Stimulated activated naive CD8-positive, alpha-beta T cell treated with anti-CD3 and anti-CD28 coated beads, Interleukin-15, amount 100 ng/mL, for 72 hours (primary cell): ENCODE measurements at regions not wholly inside any gene's neighbourhood (a gene's known extent, or its start where the extent isn't known, plus 50 kb on each side); places are given as distances from the start of the nearest gene placed in this dataset.
"Not testable (repeated sequence)": the region's sequence is repeated elsewhere in the genome, so short reads cannot be mapped to it uniquely, and the experiment has no call there.

Source experiments
- ATAC-seq: fragments of 150-1000 bp; cut with Tn5 transposase; 2 replicates; pipeline ENCODE4 v1.10.0; 2021; ENCODE audit warnings: mild to moderate bottlenecking, moderate library complexity
- DNase-seq, 2 donors: peaks; one replicate each; pipeline ENCODE4 v3.0.0; 2021 to 2022
- H3K27ac Mint-ChIP-seq, 2 donors: one replicate each; pipeline ENCODE4 v1.8.0; 2022; ENCODE audit warnings: mild to moderate bottlenecking in 2 of 2, mixed read lengths in 2 of 2, moderate library complexity in 2 of 2
- H3K27me3 Mint-ChIP-seq: one replicate; pipeline ENCODE4 v1.8.0; 2022; ENCODE audit warnings: mixed read lengths
- H3K4me1 Mint-ChIP-seq: one replicate; pipeline ENCODE4 v1.8.0; 2022; ENCODE audit warnings: mild to moderate bottlenecking, mixed read lengths
- H3K4me3 Mint-ChIP-seq, 2 donors: one replicate each; pipeline ENCODE4 v1.8.0; 2022; ENCODE audit warnings: mild to moderate bottlenecking in 2 of 2, mixed read lengths in 2 of 2, moderate library complexity in 1 of 2
- H3K9me3 Mint-ChIP-seq, 2 donors: one replicate each; pipeline ENCODE4 v1.8.0; 2022; ENCODE audit warnings: mixed read lengths in 2 of 2

- no peaks in the 10 kb centered on the region for H3K27me3 Mint-ChIP-seq
- H3K9me3 Mint-ChIP-seq, result peaks cover 5 to 9% of the 10 kb centered on the region in 2 donors
- no peak for DNase-seq
- H3K4me1 Mint-ChIP-seq, result no peaks in the 10 kb centered on the region
- no peak for ATAC-seq
- H3K4me3 Mint-ChIP-seq, result no peak overlapping the region
- H3K27ac Mint-ChIP-seq, result no peak overlapping the region
Measured at GRCh38 chr5:60086583-60086982, 193.1 kb upstream of the PDE4D start.

- no peak for DNase-seq
- Mint-ChIP-seq H3K27ac (no peak overlapping the region), H3K27me3 (no peaks in the 10 kb centered on the region), H3K4me1 (no peaks in the 10 kb centered on the region), H3K4me3 (no peak overlapping the region), H3K9me3 (peaks cover 5 to 21% of the 10 kb centered on the region in 2 donors)
- no peak for ATAC-seq
Measured at GRCh38 chr5:60084226-60084625, 190.7 kb upstream of the PDE4D start.

- Mint-ChIP-seq H3K27me3 (no peaks in the 10 kb centered on the region), H3K9me3 (peaks cover 30 to 57% of the 10 kb centered on the region in 2 donors), H3K27ac (no peak overlapping the region), H3K4me1 (no peaks in the 10 kb centered on the region), H3K4me3 (no peak overlapping the region)
- ATAC-seq (no peak), DNase-seq (no peak)
Measured at GRCh38 chr5:60077292-60077691, 183.8 kb upstream of the PDE4D start.

GRCh38 chr5:60076746-60077145, 183.2 kb upstream of the PDE4D start:
- Mint-ChIP-seq H3K4me1 (no peaks in the 10 kb centered on the region), H3K27ac (no peak overlapping the region), H3K27me3 (no peaks in the 10 kb centered on the region), H3K9me3 (peaks cover 36 to 57% of the 10 kb centered on the region in 2 donors), H3K4me3 (no peak overlapping the region)
- ATAC-seq (no peak), DNase-seq (no peak)

- H3K4me3 Mint-ChIP-seq, result no peak overlapping the region
- no peaks in the 10 kb centered on the region for H3K27me3 Mint-ChIP-seq
- no peak overlapping the region for H3K27ac Mint-ChIP-seq
- no peak for DNase-seq
- peaks cover 7 to 12% of the 10 kb centered on the region in 2 donors for H3K9me3 Mint-ChIP-seq
- H3K4me1 Mint-ChIP-seq, result no peaks in the 10 kb centered on the region
- ATAC-seq, result no peak
Measured at GRCh38 chr5:60066502-60066901, 173.0 kb upstream of the PDE4D start.

- no peaks in the 10 kb centered on the region for H3K27me3 Mint-ChIP-seq
- no peaks in the 10 kb centered on the region for H3K4me1 Mint-ChIP-seq
- no peak overlapping the region for H3K27ac Mint-ChIP-seq
- no peaks in the 10 kb centered on the region for H3K9me3 Mint-ChIP-seq
- DNase-seq (no peak), ATAC-seq (no peak)
- no peak overlapping the region for H3K4me3 Mint-ChIP-seq
Measured at GRCh38 chr5:60060389-60060788, 166.9 kb upstream of the PDE4D start.

GRCh38 chr5:60056191-60056590, 162.7 kb upstream of the PDE4D start:
- ATAC-seq, result no peak
- no peaks in the 10 kb centered on the region for H3K27me3 Mint-ChIP-seq
- no peak for DNase-seq
- no peak overlapping the region for H3K27ac Mint-ChIP-seq
- H3K9me3 Mint-ChIP-seq, result no peaks in the 10 kb centered on the region
- H3K4me1 Mint-ChIP-seq, result no peaks in the 10 kb centered on the region
- no peak overlapping the region for H3K4me3 Mint-ChIP-seq

GRCh38 chr5:60055168-60055567, 161.6 kb upstream of the PDE4D start:
- no peaks in the 10 kb centered on the region for H3K4me1 Mint-ChIP-seq
- H3K27ac Mint-ChIP-seq, result no peak overlapping the region
- DNase-seq (no peak), ATAC-seq (no peak)
- peaks cover 0 to 8% of the 10 kb centered on the region in 2 donors for H3K9me3 Mint-ChIP-seq
- H3K4me3 Mint-ChIP-seq, result no peak overlapping the region
- no peaks in the 10 kb centered on the region for H3K27me3 Mint-ChIP-seq

- not testable (repeated sequence) for ATAC-seq, H3K4me1 Mint-ChIP-seq, H3K4me3 Mint-ChIP-seq, H3K27ac Mint-ChIP-seq, H3K9me3 Mint-ChIP-seq, H3K27me3 Mint-ChIP-seq, DNase-seq
Measured at GRCh38 chr5:60041996-60042664, 148.6 kb upstream of the PDE4D start.

- H3K27me3 Mint-ChIP-seq, H3K4me3 Mint-ChIP-seq, ATAC-seq, H3K9me3 Mint-ChIP-seq, H3K27ac Mint-ChIP-seq, DNase-seq, H3K4me1 Mint-ChIP-seq: not testable (repeated sequence)
Measured at GRCh38 chr5:60041508-60041907, 148.0 kb upstream of the PDE4D start.

GRCh38 chr5:60036192-60036938, 142.8 kb upstream of the PDE4D start:
- Mint-ChIP-seq H3K27me3 (no peaks in the 10 kb centered on the region), H3K4me3 (no peak overlapping the region), H3K27ac (no peak overlapping the region), H3K4me1 (no peaks in the 10 kb centered on the region), H3K9me3 (no peaks in the 10 kb centered on the region)
- no peak for ATAC-seq
- no peak for DNase-seq

- ATAC-seq, result no peak
- no peak overlapping the region for H3K27ac Mint-ChIP-seq
- H3K4me1 Mint-ChIP-seq, result no peaks in the 10 kb centered on the region
- no peak overlapping the region for H3K4me3 Mint-ChIP-seq
- peaks cover 6 to 7% of the 10 kb centered on the region in 2 donors for H3K9me3 Mint-ChIP-seq
- H3K27me3 Mint-ChIP-seq, result no peaks in the 10 kb centered on the region
- no peak for DNase-seq
Measured at GRCh38 chr5:60026161-60026560, 132.6 kb upstream of the PDE4D start.

- Mint-ChIP-seq H3K27ac (no peak overlapping the region), H3K4me1 (no peaks in the 10 kb centered on the region), H3K9me3 (peaks cover 0 to 7% of the 10 kb centered on the region in 2 donors), H3K4me3 (no peak overlapping the region), H3K27me3 (no peaks in the 10 kb centered on the region)
- ATAC-seq (no peak), DNase-seq (no peak)
Measured at GRCh38 chr5:60024104-60024503, 130.6 kb upstream of the PDE4D start.

GRCh38 chr5:60023255-60023654, 129.7 kb upstream of the PDE4D start:
- H3K9me3 Mint-ChIP-seq, result peaks cover 3 to 7% of the 10 kb centered on the region in 2 donors
- DNase-seq, result no peak
- no peaks in the 10 kb centered on the region for H3K4me1 Mint-ChIP-seq
- H3K4me3 Mint-ChIP-seq, result no peak overlapping the region
- no peak overlapping the region for H3K27ac Mint-ChIP-seq
- no peak for ATAC-seq
- no peaks in the 10 kb centered on the region for H3K27me3 Mint-ChIP-seq

- Mint-ChIP-seq H3K27ac (no peak overlapping the region), H3K27me3 (no peaks in the 10 kb centered on the region), H3K4me1 (no peaks in the 10 kb centered on the region), H3K9me3 (peaks cover 7 to 8% of the 10 kb centered on the region in 2 donors), H3K4me3 (no peak overlapping the region)
- no peak for DNase-seq
- ATAC-seq, result no peak
Measured at GRCh38 chr5:60020457-60020856, 126.9 kb upstream of the PDE4D start.

- H3K27me3 Mint-ChIP-seq, DNase-seq, H3K4me1 Mint-ChIP-seq, ATAC-seq, H3K27ac Mint-ChIP-seq, H3K4me3 Mint-ChIP-seq, H3K9me3 Mint-ChIP-seq: not testable (repeated sequence)
Measured at GRCh38 chr5:60018960-60019359, 125.4 kb upstream of the PDE4D start.
